MCF 10A (cell line): ENCODE measurements at regions not wholly inside any gene's neighbourhood (a gene's known extent, or its start where the extent isn't known, plus 50 kb on each side); places are given as distances from the start of the nearest gene placed in this dataset.
"Not testable (repeated sequence)": the region's sequence is repeated elsewhere in the genome, so short reads cannot be mapped to it uniquely, and the experiment has no call there.

Experiments used
- BruUV-seq: library from RNA; stranded (reverse); fragments of 400-500 nt; replicated peaks from 2 replicates; lab custom pipeline; 2021; lab: Mats Ljungman, UMichigan
- CTCF ChIA-PET: fragments of 300-600 bp; sonication (Branson Sonifier 250); formaldehyde crosslinking; extraction: SDS; loops from one replicate; lab custom pipeline; 2021; ENCODE audit warnings: antibody characterized with exemption, inconsistent platforms; lab: Yijun Ruan, JAX
- POLR2A ChIA-PET: fragments of 300-600, 350-650 bp; sonication (Branson Sonifier 250); formaldehyde crosslinking; extraction: SDS; loops from one replicate; lab custom pipeline; 2020; ENCODE audit warnings: antibody characterized with exemption, inconsistent platforms; lab: Yijun Ruan, JAX
- DNase-seq: peaks from one replicate; pipeline ENCODE4 v3.0.0-alpha.2; 2018; ENCODE audit not compliant: unreplicated experiment
- H3K27ac Mint-ChIP-seq: one replicate; pipeline ENCODE4 v1.8.0; 2022; ENCODE audit warnings: mild to moderate bottlenecking, low read depth, mixed read lengths; ENCODE audit not compliant: unreplicated experiment
- H3K27me3 Mint-ChIP-seq: one replicate; pipeline ENCODE4 v1.8.0; 2022; ENCODE audit warnings: mixed read lengths; ENCODE audit not compliant: insufficient read depth, unreplicated experiment
- H3K36me3 Mint-ChIP-seq: one replicate; pipeline ENCODE4 v1.8.0; 2022; ENCODE audit warnings: mild to moderate bottlenecking, moderate library complexity, mixed read lengths; ENCODE audit not compliant: insufficient read depth, unreplicated experiment
- H3K4me1 Mint-ChIP-seq: one replicate; pipeline ENCODE4 v1.8.0; 2022; ENCODE audit warnings: mixed read lengths; ENCODE audit not compliant: insufficient read depth, unreplicated experiment
- H3K4me3 Mint-ChIP-seq: one replicate; pipeline ENCODE4 v1.8.0; 2022; ENCODE audit warnings: mild to moderate bottlenecking, moderate library complexity, mixed read lengths; ENCODE audit not compliant: unreplicated experiment
- H3K9me3 Mint-ChIP-seq: one replicate; pipeline ENCODE4 v1.8.0; 2022; ENCODE audit warnings: mixed read lengths; ENCODE audit not compliant: unreplicated experiment
- intact Hi-C: fragments of 100-400 bp; cut with micrococcal nuclease; formaldehyde crosslinking; loops from 2 replicates; pipeline ENCODE4 v1.14.1; 2022
- TF ChIP-seq, protein P1 (sequence below): fragments of 200-600 bp; IDR thresholded peaks from one replicate; pipeline ENCODE4 v1.8.0; 2022; ENCODE audit warnings: antibody characterized with exemption, mild to moderate bottlenecking; ENCODE audit not compliant: unreplicated experiment

DNA sequence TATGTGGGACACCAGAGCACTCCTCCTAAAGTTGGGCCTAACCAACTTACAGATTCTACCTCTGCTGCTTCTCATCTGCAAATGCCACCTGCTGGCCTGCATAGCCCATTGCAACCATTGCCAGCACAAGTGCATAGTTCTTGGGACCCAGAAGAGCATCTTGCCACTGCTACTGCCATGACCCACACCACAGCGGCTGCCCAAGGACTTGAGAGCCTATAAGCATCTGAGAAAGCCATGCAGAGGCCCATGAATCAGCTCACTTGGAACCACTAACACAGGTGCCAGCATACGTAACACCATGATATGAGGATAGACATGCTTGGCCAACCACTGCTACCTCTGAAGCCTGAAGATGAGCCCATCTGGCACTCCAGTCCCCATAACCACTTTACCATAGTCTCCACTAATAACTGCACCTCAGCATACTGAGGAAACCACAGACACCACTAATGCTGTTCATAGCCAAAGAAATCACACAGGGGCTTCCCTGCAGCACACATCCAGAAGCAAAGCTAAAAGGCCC is 258.1 kb upstream of the AGTR2 start:
- TF ChIP-seq, protein P1, sequence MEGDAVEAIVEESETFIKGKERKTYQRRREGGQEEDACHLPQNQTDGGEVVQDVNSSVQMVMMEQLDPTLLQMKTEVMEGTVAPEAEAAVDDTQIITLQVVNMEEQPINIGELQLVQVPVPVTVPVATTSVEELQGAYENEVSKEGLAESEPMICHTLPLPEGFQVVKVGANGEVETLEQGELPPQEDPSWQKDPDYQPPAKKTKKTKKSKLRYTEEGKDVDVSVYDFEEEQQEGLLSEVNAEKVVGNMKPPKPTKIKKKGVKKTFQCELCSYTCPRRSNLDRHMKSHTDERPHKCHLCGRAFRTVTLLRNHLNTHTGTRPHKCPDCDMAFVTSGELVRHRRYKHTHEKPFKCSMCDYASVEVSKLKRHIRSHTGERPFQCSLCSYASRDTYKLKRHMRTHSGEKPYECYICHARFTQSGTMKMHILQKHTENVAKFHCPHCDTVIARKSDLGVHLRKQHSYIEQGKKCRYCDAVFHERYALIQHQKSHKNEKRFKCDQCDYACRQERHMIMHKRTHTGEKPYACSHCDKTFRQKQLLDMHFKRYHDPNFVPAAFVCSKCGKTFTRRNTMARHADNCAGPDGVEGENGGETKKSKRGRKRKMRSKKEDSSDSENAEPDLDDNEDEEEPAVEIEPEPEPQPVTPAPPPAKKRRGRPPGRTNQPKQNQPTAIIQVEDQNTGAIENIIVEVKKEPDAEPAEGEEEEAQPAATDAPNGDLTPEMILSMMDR = no peak
- peak; percentile 12 for DNase-seq
- CTCF ChIA-PET = interaction anchor here (0.6 to 1.1 kb wide), 3 partner anchors 11 to 885 kb away, joined by 3 to 7 read pairs (median 3); no protein-coding TSS in a partner anchor
- no TSS peak for BruUV-seq
- Mint-ChIP-seq H3K4me1 (no peaks in the 10 kb centered on the region), H3K36me3 (peaks cover 7% of the 10 kb centered on the region), H3K9me3 (peaks cover 19% of the 10 kb centered on the region), H3K27ac (no peak overlapping the region), H3K4me3 (no peak overlapping the region), H3K27me3 (peaks cover 54% of the 10 kb centered on the region)
- intact Hi-C loops = no loop called here
- POLR2A ChIA-PET = no interaction called here

DNA sequence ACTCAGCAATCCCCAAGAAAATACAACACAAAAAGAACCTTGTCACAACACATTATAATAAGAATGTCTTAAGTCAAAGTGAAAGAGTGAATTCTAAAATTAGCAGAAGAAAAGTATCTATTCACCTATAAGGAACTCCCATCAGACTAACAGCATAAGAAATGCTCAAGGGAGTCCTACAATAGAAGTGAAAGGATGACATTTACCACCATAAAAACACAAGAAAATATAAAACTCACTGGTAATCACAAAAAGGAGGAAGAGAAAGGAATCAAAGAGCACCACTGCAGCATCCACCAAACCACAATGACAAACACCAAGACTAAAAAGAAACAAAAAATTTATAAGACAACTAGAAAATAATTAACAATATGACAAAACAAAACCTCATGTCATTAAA is 257.0 kb upstream of the AGTR2 start:
- no peak overlapping the region for H3K27ac Mint-ChIP-seq
- no peak for DNase-seq
- CTCF ChIA-PET = no interaction called here
- H3K4me3 Mint-ChIP-seq = no peak overlapping the region
- POLR2A ChIA-PET = no interaction called here
- intact Hi-C loops = no loop called here
- TF ChIP-seq, protein P1 = no peak
- no TSS peak for BruUV-seq
- no peaks in the 10 kb centered on the region for H3K4me1 Mint-ChIP-seq
- H3K27me3 Mint-ChIP-seq = peaks cover 48% of the 10 kb centered on the region
- H3K36me3 Mint-ChIP-seq = peaks cover 4% of the 10 kb centered on the region
- H3K9me3 Mint-ChIP-seq = peaks cover 19% of the 10 kb centered on the region

DNA sequence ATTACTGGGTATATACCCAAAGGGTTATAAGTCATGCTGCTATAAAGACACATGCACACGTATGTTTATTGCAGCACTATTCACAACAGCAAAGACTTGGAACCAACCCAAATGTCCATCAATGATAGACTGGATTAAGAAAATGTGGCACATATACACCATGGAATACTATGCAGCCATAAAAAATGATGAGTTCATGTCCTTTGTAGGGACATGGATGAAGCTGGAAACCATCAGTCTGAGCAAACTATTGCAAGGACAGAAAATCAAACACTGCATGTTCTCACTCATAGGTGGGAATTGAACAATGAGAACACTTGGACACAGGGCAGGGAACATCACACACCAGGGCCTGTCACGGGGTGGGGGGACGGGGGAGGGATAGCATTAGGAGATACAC is 254.9 kb upstream of the AGTR2 start:
- Mint-ChIP-seq H3K9me3 (peaks cover 27% of the 10 kb centered on the region), H3K27me3 (peaks cover 34% of the 10 kb centered on the region)
- H3K4me1 Mint-ChIP-seq, DNase-seq, H3K4me3 Mint-ChIP-seq, H3K36me3 Mint-ChIP-seq, intact Hi-C loops, POLR2A ChIA-PET, H3K27ac Mint-ChIP-seq, BruUV-seq, CTCF ChIA-PET: not testable (repeated sequence)

DNA sequence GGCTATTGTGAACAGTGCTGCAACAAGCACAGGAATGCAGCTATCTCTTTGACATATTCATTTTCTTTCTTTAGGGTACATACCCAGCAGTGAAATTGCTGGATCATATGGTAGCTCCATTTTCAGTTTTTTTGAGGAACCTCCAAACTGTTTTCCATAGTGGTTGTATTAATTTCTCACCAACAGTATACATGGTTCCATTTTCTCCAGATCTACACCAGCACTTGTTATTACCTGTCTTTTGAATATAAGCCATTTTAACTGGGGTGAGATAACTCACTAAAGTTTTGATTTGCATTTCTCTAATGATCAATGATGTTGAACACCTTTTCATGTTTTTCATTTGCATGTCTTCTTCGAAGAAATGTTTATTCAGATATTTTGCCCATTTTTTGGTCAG is 241.1 kb upstream of the AGTR2 start:
- H3K4me3 Mint-ChIP-seq = no peak overlapping the region
- ChIA-PET POLR2A (no interaction called here), CTCF (interaction anchor here (0.6 to 1.5 kb wide), 2 partner anchors 8 to 1496 kb away, joined by 3 read pairs; no protein-coding TSS in a partner anchor)
- peaks cover 24% of the 10 kb centered on the region for H3K27me3 Mint-ChIP-seq
- no peak for DNase-seq
- H3K27ac Mint-ChIP-seq = no peak overlapping the region
- intact Hi-C loops = no loop called here
- TF ChIP-seq, protein P1 = no peak
- H3K4me1 Mint-ChIP-seq = no peaks in the 10 kb centered on the region
- H3K36me3 Mint-ChIP-seq = peaks cover 7% of the 10 kb centered on the region
- peaks cover 37% of the 10 kb centered on the region for H3K9me3 Mint-ChIP-seq
- BruUV-seq = no TSS peak
